Naive thymus-derived CD8-positive, alpha-beta T cell (primary cell): ENCODE measurements at regions not wholly inside any gene's neighbourhood (a gene's known extent, or its start where the extent isn't known, plus 50 kb on each side); places are given as distances from the start of the nearest gene placed in this dataset.

Source experiments
- ATAC-seq, 2 donors: fragments of 150-1000 bp; cut with Tn5 transposase in 1 of 2; sonication (Bioruptor Pico), chemical (Tn5 transposase) in 1 of 2; 1 replicate in 1 of 2; 2 replicates in 1 of 2; pipeline ENCODE4 v1.10.0; 2021; ENCODE audit warnings: mild to moderate bottlenecking in 2 of 2, moderate library complexity in 2 of 2
- POLR2A ChIA-PET: fragments of 350-600 bp; sonication (Branson Sonifier 250); formaldehyde crosslinking; loops from one replicate; lab custom pipeline; 2021; ENCODE audit warnings: antibody characterized with exemption; lab: Charles Lee
- DNase-seq, 10 donors: peaks; one replicate each; pipeline versions ENCODE4 v3.0.0 to v3.0.0-alpha.2; 2020 to 2022
- H3K27ac Mint-ChIP-seq, 10 donors: one replicate each; pipeline ENCODE4 v1.8.0; 2020 to 2022; ENCODE audit warnings: mild to moderate bottlenecking in 10 of 10, mixed read lengths in 10 of 10, moderate library complexity in 4 of 10, inconsistent platforms in 1 of 10
- H3K27me3 Mint-ChIP-seq, 5 donors: one replicate each; pipeline ENCODE4 v1.8.0; 2021 to 2022; ENCODE audit warnings: mixed read lengths in 5 of 5
- H3K36me3 Mint-ChIP-seq, 3 donors: one replicate each; pipeline ENCODE4 v1.8.0; 2020 to 2022; ENCODE audit warnings: mixed read lengths in 3 of 3, mild to moderate bottlenecking in 2 of 3, inconsistent platforms in 1 of 3
- H3K4me1 Mint-ChIP-seq, 4 donors: one replicate each; pipeline ENCODE4 v1.8.0; 2021 to 2022; ENCODE audit warnings: mixed read lengths in 4 of 4
- H3K4me3 Mint-ChIP-seq, 10 donors: one replicate each; pipeline ENCODE4 v1.8.0; 2020 to 2022; ENCODE audit warnings: mild to moderate bottlenecking in 10 of 10, mixed read lengths in 10 of 10, moderate library complexity in 6 of 10, inconsistent platforms in 1 of 10
- H3K9me3 Mint-ChIP-seq, 9 donors: one replicate each; pipeline ENCODE4 v1.8.0; 2020 to 2022; ENCODE audit warnings: mixed read lengths in 9 of 9, mild to moderate bottlenecking in 3 of 9, inconsistent platforms in 1 of 9, moderate library complexity in 1 of 9

GRCh38 chr5:174324680-174325079, 279.2 kb downstream of the NSG2 start:
- H3K27me3 Mint-ChIP-seq, result peaks cover 19 to 44% (median 29%) of the 10 kb centered on the region in 5 donors
- DNase-seq, result no peak
- H3K36me3 Mint-ChIP-seq, result peaks cover 0 to 4% (median 0%) of the 10 kb centered on the region in 3 donors
- POLR2A ChIA-PET, result no interaction called here
- no peaks in the 10 kb centered on the region for H3K9me3 Mint-ChIP-seq
- no peak for ATAC-seq
- H3K27ac Mint-ChIP-seq, result no peak overlapping the region
- H3K4me3 Mint-ChIP-seq, result no peak overlapping the region
- H3K4me1 Mint-ChIP-seq, result no peaks in the 10 kb centered on the region

GRCh38 chr5:174325431-174325830, 279.9 kb downstream of the NSG2 start:
- ATAC-seq (no peak), DNase-seq (no peak)
- Mint-ChIP-seq H3K9me3 (no peaks in the 10 kb centered on the region), H3K4me1 (no peaks in the 10 kb centered on the region), H3K27me3 (peaks cover 20 to 38% (median 28%) of the 10 kb centered on the region in 5 donors), H3K27ac (no peak overlapping the region), H3K36me3 (peaks cover 0 to 4% (median 0%) of the 10 kb centered on the region in 3 donors), H3K4me3 (no peak overlapping the region)
- POLR2A ChIA-PET, result no interaction called here

GRCh38 chr5:174325961-174326360, 280.5 kb downstream of the NSG2 start:
- Mint-ChIP-seq H3K9me3 (no peaks in the 10 kb centered on the region), H3K36me3 (peaks cover 0 to 4% (median 0%) of the 10 kb centered on the region in 3 donors), H3K4me3 (no peak overlapping the region), H3K4me1 (no peaks in the 10 kb centered on the region), H3K27ac (no peak overlapping the region), H3K27me3 (peaks cover 18 to 33% (median 27%) of the 10 kb centered on the region in 5 donors)
- ATAC-seq (no peak), DNase-seq (no peak)
- POLR2A ChIA-PET, result no interaction called here

GRCh38 chr5:174326372-174326771, 280.9 kb downstream of the NSG2 start:
- H3K27ac Mint-ChIP-seq, result no peak overlapping the region
- H3K27me3 Mint-ChIP-seq, result peaks cover 15 to 30% (median 23%) of the 10 kb centered on the region in 5 donors
- H3K4me3 Mint-ChIP-seq, result no peak overlapping the region
- peaks cover 0 to 4% (median 0%) of the 10 kb centered on the region in 3 donors for H3K36me3 Mint-ChIP-seq
- no peaks in the 10 kb centered on the region for H3K4me1 Mint-ChIP-seq
- ATAC-seq, result no peak
- DNase-seq, result no peak
- H3K9me3 Mint-ChIP-seq, result no peaks in the 10 kb centered on the region
- POLR2A ChIA-PET, result no interaction called here

GRCh38 chr5:174327317-174327864, 281.9 kb downstream of the NSG2 start:
- no peak overlapping the region for H3K27ac Mint-ChIP-seq
- POLR2A ChIA-PET, result no interaction called here
- H3K36me3 Mint-ChIP-seq, result peaks cover 0 to 4% (median 0%) of the 10 kb centered on the region in 3 donors
- no peaks in the 10 kb centered on the region for H3K9me3 Mint-ChIP-seq
- ATAC-seq, result no peak
- peaks cover 14 to 27% (median 17%) of the 10 kb centered on the region in 5 donors for H3K27me3 Mint-ChIP-seq
- DNase-seq, result peak in 1 of 10 donors; percentile 19
- H3K4me3 Mint-ChIP-seq, result no peak overlapping the region
- no peaks in the 10 kb centered on the region for H3K4me1 Mint-ChIP-seq

GRCh38 chr5:174327896-174328295, 282.4 kb downstream of the NSG2 start:
- no peaks in the 10 kb centered on the region for H3K9me3 Mint-ChIP-seq

GRCh38 chr5:174328631-174329299, 283.3 kb downstream of the NSG2 start:
- POLR2A ChIA-PET, result no interaction called here
- ATAC-seq (no peak), DNase-seq (no peak)
- Mint-ChIP-seq H3K9me3 (no peaks in the 10 kb centered on the region), H3K4me3 (no peak overlapping the region), H3K27me3 (peaks cover 6 to 21% (median 14%) of the 10 kb centered on the region in 5 donors), H3K36me3 (peaks cover 0 to 4% (median 0%) of the 10 kb centered on the region in 3 donors), H3K27ac (no peak overlapping the region), H3K4me1 (no peaks in the 10 kb centered on the region)

More at GRCh38 chr5:174327896-174328295, 282.4 kb downstream of the NSG2 start:
- H3K27me3 Mint-ChIP-seq, result peaks cover 9 to 23% (median 13%) of the 10 kb centered on the region in 5 donors
- peaks cover 0 to 4% (median 0%) of the 10 kb centered on the region in 3 donors for H3K36me3 Mint-ChIP-seq
- DNase-seq (no peak), ATAC-seq (no peak)
- H3K27ac Mint-ChIP-seq, result no peak overlapping the region
- no peak overlapping the region for H3K4me3 Mint-ChIP-seq
- H3K4me1 Mint-ChIP-seq, result no peaks in the 10 kb centered on the region
- POLR2A ChIA-PET, result no interaction called here

- no peak for ATAC-seq
- H3K4me3 Mint-ChIP-seq, result no peak overlapping the region
- POLR2A ChIA-PET, result no interaction called here
- H3K27ac Mint-ChIP-seq, result no peak overlapping the region
- peaks cover 3 to 16% (median 12%) of the 10 kb centered on the region in 5 donors for H3K27me3 Mint-ChIP-seq
- H3K4me1 Mint-ChIP-seq, result no peaks in the 10 kb centered on the region
- H3K36me3 Mint-ChIP-seq, result peaks cover 0 to 2% (median 0%) of the 10 kb centered on the region in 3 donors
- DNase-seq, result no peak
- no peaks in the 10 kb centered on the region for H3K9me3 Mint-ChIP-seq
Measured at GRCh38 chr5:174329738-174330137, 284.2 kb downstream of the NSG2 start.

GRCh38 chr5:174335682-174336364, 290.3 kb downstream of the NSG2 start:
- POLR2A ChIA-PET, result no interaction called here
- no peaks in the 10 kb centered on the region for H3K9me3 Mint-ChIP-seq
- no peak for DNase-seq
- H3K36me3 Mint-ChIP-seq, result no peaks in the 10 kb centered on the region
- ATAC-seq, result no peak
- H3K27ac Mint-ChIP-seq, result no peak overlapping the region
- H3K4me3 Mint-ChIP-seq, result no peak overlapping the region
- no peaks in the 10 kb centered on the region for H3K4me1 Mint-ChIP-seq
- peaks cover 4 to 62% (median 28%) of the 10 kb centered on the region in 5 donors for H3K27me3 Mint-ChIP-seq

- Mint-ChIP-seq H3K27ac (no peak overlapping the region), H3K4me3 (no peak overlapping the region), H3K4me1 (no peaks in the 10 kb centered on the region), H3K36me3 (no peaks in the 10 kb centered on the region), H3K9me3 (no peaks in the 10 kb centered on the region), H3K27me3 (peaks cover 3 to 62% (median 26%) of the 10 kb centered on the region in 5 donors)
- DNase-seq (no peak), ATAC-seq (no peak)
- POLR2A ChIA-PET, result no interaction called here
Measured at GRCh38 chr5:174336479-174336878, 291.0 kb downstream of the NSG2 start.

- POLR2A ChIA-PET, result no interaction called here
- H3K9me3 Mint-ChIP-seq, result no peaks in the 10 kb centered on the region
- H3K4me1 Mint-ChIP-seq, result no peaks in the 10 kb centered on the region
- H3K4me3 Mint-ChIP-seq, result no peak overlapping the region
- no peaks in the 10 kb centered on the region for H3K36me3 Mint-ChIP-seq
- H3K27ac Mint-ChIP-seq, result peak overlapping the region in 1 of 10 donors; percentile 57
- H3K27me3 Mint-ChIP-seq, result peaks cover 3 to 56% (median 23%) of the 10 kb centered on the region in 5 donors
- ATAC-seq (no peak), DNase-seq (no peak)
Measured at GRCh38 chr5:174337276-174338184, 292.0 kb downstream of the NSG2 start.

GRCh38 chr5:174338185-174339010, 292.9 kb downstream of the NSG2 start:
- H3K36me3 Mint-ChIP-seq, result no peaks in the 10 kb centered on the region
- POLR2A ChIA-PET, result no interaction called here
- H3K27ac Mint-ChIP-seq, result no peak overlapping the region
- no peaks in the 10 kb centered on the region for H3K9me3 Mint-ChIP-seq
- peaks cover 3 to 56% (median 23%) of the 10 kb centered on the region in 5 donors for H3K27me3 Mint-ChIP-seq
- ATAC-seq (no peak), DNase-seq (no peak)
- H3K4me3 Mint-ChIP-seq, result no peak overlapping the region
- H3K4me1 Mint-ChIP-seq, result no peaks in the 10 kb centered on the region
